Prostate gland (tissue), 2 donors: ENCODE measurements at regions not wholly inside any gene's neighbourhood (a gene's known extent, or its start where the extent isn't known, plus 50 kb on each side); places are given as distances from the start of the nearest gene placed in this dataset.

Experiments used
- CTCF ChIP-seq, 4 experiments: fragments of 200-600 bp in 2 of 4; fragments of 450-650 bp in 2 of 4; sonication (generic) in 2 of 4; IDR thresholded peaks; 1 replicate in 3 of 4; 2 replicates in 1 of 4; pipeline ENCODE4 v1.5.1; 2016 to 2019; ENCODE audit warnings: antibody characterized with exemption in 4 of 4, mild to moderate bottlenecking in 2 of 4, moderate library complexity in 2 of 4
- POLR2A ChIP-seq: fragments of 450-650 bp; IDR thresholded peaks from one replicate; pipeline ENCODE4 v1.6.1; 2016; ENCODE audit warnings: antibody characterized with exemption, mild to moderate bottlenecking
- POLR2AphosphoS5 ChIP-seq: sonication (generic); formaldehyde crosslinking; IDR thresholded peaks from one replicate; pipeline ENCODE4 v1.6.1; 2017; ENCODE audit warnings: antibody characterized with exemption

- no peak for TF ChIP-seq CTCF (IDR thresholded peaks at IDR 0.05)
- no peak for TF ChIP-seq POLR2AphosphoS5
- TF ChIP-seq POLR2A: no peak
These were observed 75.5 kb upstream of the ELL2 start for GRCh38 chr5:96037128-96037527.
